Psoas muscle (tissue), 7 donors: ENCODE measurements at regions not wholly inside any gene's neighbourhood (a gene's known extent, or its start where the extent isn't known, plus 50 kb on each side); places are given as distances from the start of the nearest gene placed in this dataset.
A peak's percentile ranks its signal among the peaks of the same experiment; 100 is the strongest.
"Not testable (repeated sequence)": the region's sequence is repeated elsewhere in the genome, so short reads cannot be mapped to it uniquely, and the experiment has no call there.

Experiments
- ATAC-seq, 4 donors: fragments of 200-7000 bp; cut with Tn5 transposase; one replicate each; pipeline ENCODE4 v1.9.1; 2020; ENCODE audit warnings: moderate library complexity in 3 of 4, mild to moderate bottlenecking in 2 of 4
- DNase-seq, 2 donors: peaks; one replicate each; pipeline ENCODE4 v3.0.0-alpha.2; 2020
- H3K27ac ChIP-seq: fragments of 200-600 bp; one replicate; pipeline ENCODE4 v1.8.0; 2022
- H3K27me3 ChIP-seq, 3 donors: fragments of 200-600 bp in 1 of 3; one replicate each; pipeline versions ENCODE4 v1.6.1 to v1.8.0; 2013 to 2022; ENCODE audit warnings: low read length in 2 of 3, mild to moderate bottlenecking in 2 of 3, moderate library complexity in 1 of 3; ENCODE audit not compliant: insufficient read depth in 3 of 3
- H3K36me3 ChIP-seq, 2 donors: fragments of 200-600 bp in 1 of 2; one replicate each; pipeline versions ENCODE4 v1.6.1 to v1.8.0; 2013 to 2022; ENCODE audit warnings: low read depth in 1 of 2, mild to moderate bottlenecking in 1 of 2, moderate library complexity in 1 of 2; ENCODE audit not compliant: insufficient read depth in 1 of 2
- H3K4me1 ChIP-seq: fragments of 200-600 bp; one replicate; pipeline ENCODE4 v1.8.0; 2022
- H3K4me3 ChIP-seq: fragments of 200-600 bp; one replicate; pipeline ENCODE4 v1.8.0; 2022; ENCODE audit warnings: mild to moderate bottlenecking
- H3K9me3 ChIP-seq: fragments of 200-600 bp; one replicate; pipeline ENCODE4 v1.8.0; 2022
- CTCF ChIP-seq: fragments of 200-600 bp; IDR thresholded peaks from one replicate; pipeline ENCODE4 v1.8.0; 2022; ENCODE audit warnings: antibody characterized with exemption
- WGBS, 3 donors: extraction: QIAGEN DNeasy Blood & Tissue Kit; methylation state at CpG; one replicate each; pipeline versions ENCODE4 v1.1.6 to v1.1.7; 2013; 5-methylcytosine and 5-hydroxymethylcytosine counted together
- intact Hi-C, 2 donors: fragments of 100-400 bp; cut with DNase I; formaldehyde crosslinking; loops; one replicate each; pipeline versions ENCODE4 v1.11.0 to v1.14.2; 2022
- donor health status: healthy with polysubstance abuse.
- donor health status: DM: no; HTN: no; CAD: no; lungs with moderate emphysema.
- donor health status: Bipolar disorder and iron deficiency.
- donor health status: healthy.
- donor health status: DM: yes; HTN: yes; CAD: no.
- donor health status: DM: no; HTN: no; CAD: no.
- donor health status: DM: yes; HTN: yes; CAD: no.

DNA sequence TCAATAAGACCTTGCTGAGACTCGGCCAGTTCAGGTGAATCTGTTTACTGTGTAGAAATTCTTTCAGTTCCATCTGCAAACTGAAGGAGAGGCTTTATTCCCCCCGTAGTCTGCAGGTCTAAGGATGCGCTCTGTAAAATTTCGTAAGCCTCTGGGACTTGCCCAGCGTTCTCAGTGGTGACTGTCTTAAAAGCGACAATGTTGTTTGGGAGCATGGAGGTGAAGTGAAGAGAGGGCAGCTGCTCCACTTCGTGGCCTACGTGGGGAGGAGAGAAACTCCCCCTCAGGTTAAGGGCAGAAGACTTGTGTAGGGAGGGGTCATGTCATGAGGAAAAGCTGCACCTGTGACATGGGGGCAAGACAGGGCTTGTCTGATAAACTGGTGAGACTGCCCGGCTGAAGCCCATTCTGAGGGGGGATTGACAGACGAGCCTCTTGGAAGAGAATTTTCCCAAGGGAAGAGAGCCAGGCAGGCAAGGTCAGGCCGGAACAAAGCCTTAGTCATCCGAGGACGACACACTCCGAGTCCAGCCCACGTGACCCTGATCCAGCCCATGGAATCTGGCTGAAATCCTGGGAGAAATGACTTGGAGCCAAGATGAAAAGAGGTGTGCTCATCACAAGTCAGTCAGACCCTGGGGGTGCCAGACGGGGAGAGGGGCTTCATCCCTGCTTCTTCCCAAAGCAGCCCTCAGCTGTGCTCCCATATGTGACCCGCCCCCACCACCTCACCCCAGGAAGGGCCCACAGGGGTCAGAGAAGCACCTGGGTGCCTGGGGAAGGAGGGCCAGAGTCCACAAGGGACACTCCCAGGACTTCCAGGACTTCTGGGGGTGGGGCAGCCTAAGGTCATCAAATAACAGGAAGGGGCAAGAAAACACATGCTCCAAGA is 88.5 kb upstream of the SH3BP4 start:
- 47 to 50% (median 49%) methylated on average over 17 of the region's 17 CpGs for WGBS, 3 donors
- DNase-seq (peak; percentile 46 to 66), ATAC-seq (peak in 3 of 4 donors; percentile 59 to 68 (median 66))
- Histone ChIP-seq H3K4me1 (no peaks in the 10 kb centered on the region), H3K27ac (no peak overlapping the region), H3K9me3 (no peaks in the 10 kb centered on the region), H3K27me3 (no peaks in the 10 kb centered on the region), H3K36me3 (no peaks in the 10 kb centered on the region), H3K4me3 (no peak overlapping the region)
- intact Hi-C loops = no loop called here
- TF ChIP-seq CTCF = no peak

DNA sequence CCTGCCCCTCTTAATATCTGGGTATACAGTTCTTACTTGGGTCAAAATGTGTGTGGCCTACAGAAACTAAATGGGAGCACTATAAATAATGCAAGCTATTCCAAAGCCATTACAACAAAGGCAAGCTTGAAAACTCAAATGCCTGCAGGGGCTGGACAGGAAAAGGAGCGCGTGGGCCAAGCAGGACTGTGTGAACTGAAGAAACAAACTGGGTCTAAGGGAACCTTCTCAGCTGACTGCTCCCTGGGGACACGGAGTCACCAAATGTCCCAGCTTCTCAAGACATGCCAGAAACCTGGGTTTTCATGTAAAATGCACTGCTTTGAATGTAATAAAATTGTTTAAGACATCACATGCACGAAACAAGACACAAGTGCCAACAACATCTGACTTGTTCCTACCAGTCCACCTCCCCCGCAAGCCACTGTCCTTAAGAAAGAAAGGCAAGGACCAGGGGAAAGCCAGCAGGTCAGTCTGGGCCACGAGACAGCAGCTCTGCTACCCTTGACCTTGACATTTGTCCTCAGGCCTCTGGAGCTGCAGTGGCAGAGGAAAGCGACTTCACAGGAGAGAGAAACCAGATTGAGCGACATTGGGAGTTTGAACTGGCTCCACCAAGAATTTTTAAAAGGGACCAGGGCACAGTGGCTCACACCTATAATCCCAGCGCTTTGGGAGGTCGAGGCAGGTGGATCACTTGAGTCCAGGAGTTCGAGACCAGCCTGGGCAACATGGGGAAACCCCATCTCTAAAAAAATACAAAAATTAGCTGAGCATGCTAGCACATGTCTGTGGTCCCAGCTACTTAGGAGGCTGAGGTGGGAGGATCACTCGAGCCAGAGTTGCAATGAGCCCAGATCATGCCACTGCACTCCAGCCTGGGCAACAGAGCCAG is 89.7 kb upstream of the SH3BP4 start:
- Histone ChIP-seq H3K36me3 (no peaks in the 10 kb centered on the region), H3K9me3 (no peaks in the 10 kb centered on the region), H3K4me1 (no peaks in the 10 kb centered on the region), H3K27me3 (no peaks in the 10 kb centered on the region), H3K27ac (peak overlapping the region; percentile 23), H3K4me3 (no peak overlapping the region)
- TF ChIP-seq CTCF = no peak
- ATAC-seq = no peak
- intact Hi-C loops = no loop called here
- DNase-seq = no peak
- 70 to 76% (median 71%) methylated on average over 12 of the region's 12 CpGs for WGBS, 3 donors

- DNase-seq, intact Hi-C loops, H3K27ac ChIP-seq, H3K36me3 ChIP-seq, H3K4me3 ChIP-seq, H3K27me3 ChIP-seq, H3K4me1 ChIP-seq, ATAC-seq, H3K9me3 ChIP-seq: not testable (repeated sequence)
- 93 to 95% (median 95%) methylated on average over 8 of the region's 8 CpGs for WGBS, 3 donors
Measured at GRCh38 chr2:234859330-234859872, 92.4 kb upstream of the SH3BP4 start.

GRCh38 chr2:234858790-234859329 is 93.0 kb upstream of the SH3BP4 start:
- intact Hi-C loops = no loop called here
- no peaks in the 10 kb centered on the region for H3K9me3 ChIP-seq
- H3K27ac ChIP-seq = no peak overlapping the region
- no peaks in the 10 kb centered on the region for H3K36me3 ChIP-seq
- H3K27me3 ChIP-seq = no peaks in the 10 kb centered on the region
- TF ChIP-seq CTCF = no peak
- no peak overlapping the region for H3K4me3 ChIP-seq
- DNase-seq = no peak
- H3K4me1 ChIP-seq = no peaks in the 10 kb centered on the region
- WGBS, 3 donors = 79 to 83% (median 80%) methylated on average over 6 of the region's 6 CpGs
- no peak for ATAC-seq
